HG03108 (cell line): ENCODE measurements at regions not wholly inside any gene's neighbourhood (a gene's known extent, or its start where the extent isn't known, plus 50 kb on each side); places are given as distances from the start of the nearest gene placed in this dataset.
"Not testable (repeated sequence)": the region's sequence is repeated elsewhere in the genome, so short reads cannot be mapped to it uniquely, and the experiment has no call there.

ENCODE experiments used
- ATAC-seq: cut with Tn5 transposase; IDR thresholded peaks from one replicate; pipeline ENCODE4 v1.9.1; 2021; ENCODE audit warnings: moderate library complexity; ENCODE audit not compliant: unreplicated experiment

DNA sequence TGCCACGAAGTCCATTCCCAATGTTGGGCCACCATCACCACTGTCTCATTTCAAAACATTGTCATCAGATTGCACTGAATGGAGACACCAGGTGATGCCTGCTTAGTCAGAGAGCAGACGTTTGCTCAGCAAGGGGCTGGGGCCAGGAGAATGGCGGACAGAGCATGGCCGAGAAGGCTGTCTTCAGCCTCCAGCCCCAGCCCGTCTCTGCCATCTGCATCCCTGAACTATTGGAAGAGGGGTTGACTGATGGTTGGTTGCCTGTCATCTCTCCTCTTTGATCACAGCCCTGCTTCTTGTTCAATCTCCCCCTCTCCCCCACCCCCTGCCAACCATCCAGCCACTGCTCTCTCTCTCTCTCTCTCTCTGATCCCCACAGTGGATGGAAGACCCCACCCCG is 140.9 kb downstream of the SHOX start:
- ATAC-seq = no peak

DNA sequence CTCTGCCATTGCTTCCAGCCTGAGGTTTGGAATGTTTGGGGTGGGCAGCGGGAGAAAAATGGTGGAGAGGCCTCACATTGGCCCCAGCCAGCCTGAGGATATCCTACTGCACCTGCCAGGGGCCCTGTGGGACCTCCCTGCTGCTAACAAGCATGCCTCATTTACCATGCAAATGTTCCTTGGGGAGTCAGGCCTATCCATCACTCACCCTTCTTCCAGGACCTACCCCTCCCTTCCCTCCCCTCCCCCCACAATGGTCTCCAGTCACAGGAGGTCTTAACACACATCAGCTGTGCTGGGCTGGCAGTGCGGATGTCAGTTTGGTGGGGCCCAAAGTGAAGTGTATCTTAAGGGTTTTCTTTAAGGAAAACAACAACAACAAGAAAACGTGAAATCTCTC is 139.2 kb downstream of the SHOX start:
- no peak for ATAC-seq

DNA sequence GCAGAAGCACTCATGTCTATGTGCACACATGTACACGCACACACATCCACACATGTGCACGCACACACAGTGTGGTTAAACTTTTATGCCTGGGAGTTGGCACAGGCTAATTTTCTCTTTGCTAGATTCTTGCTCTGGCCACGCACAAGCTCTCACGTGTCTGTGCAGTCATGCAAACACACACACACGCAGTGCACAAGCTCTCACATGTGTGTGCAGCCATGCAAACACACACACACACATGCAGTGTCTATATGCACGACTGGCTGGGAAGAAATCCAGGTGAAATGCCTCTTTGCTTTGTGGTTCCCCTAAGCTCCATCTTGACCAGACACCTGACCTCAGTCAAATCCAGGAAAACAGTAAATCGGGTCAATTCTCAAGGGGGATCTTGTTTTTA is 138.0 kb downstream of the SHOX start:
- no peak for ATAC-seq

DNA sequence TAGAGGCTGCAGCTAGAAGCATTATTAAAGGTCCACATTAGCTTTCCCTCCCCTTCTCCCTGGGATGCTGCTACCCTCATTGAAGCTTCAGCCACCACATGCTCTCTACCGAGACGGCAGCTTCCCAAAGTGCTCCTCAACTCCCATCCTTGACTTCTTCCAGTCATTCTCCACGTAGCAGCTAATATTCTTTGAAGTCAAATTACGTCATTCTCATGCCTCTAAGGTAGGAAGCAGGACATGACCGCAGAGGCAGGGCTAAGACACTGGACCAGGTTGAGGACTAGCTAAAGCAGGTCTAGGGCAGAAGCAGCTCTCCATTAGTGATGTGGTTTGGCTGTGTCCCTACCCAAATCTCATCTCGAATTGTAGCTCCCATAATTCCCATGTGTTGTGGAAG is 128.3 kb downstream of the SHOX start:
- no peak for ATAC-seq

DNA sequence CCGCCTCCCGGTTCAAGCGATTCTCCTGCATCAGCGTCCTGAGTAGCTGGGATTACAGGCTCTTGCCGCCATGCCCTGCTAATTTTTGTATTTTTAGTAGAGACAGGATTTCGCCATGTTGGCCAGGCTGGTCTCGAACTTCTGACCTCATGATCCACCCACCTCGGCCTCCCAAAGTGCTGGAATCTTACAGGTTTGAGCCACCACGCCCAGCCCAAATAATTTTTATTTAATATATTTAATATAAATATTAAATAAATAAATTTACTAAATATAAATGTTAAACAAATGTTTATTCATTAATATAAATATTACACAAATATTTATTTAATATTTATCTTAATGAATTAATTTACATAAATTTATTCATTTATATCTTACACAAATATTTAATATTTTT is 120.2 kb downstream of the SHOX start:
- no peak for ATAC-seq

DNA sequence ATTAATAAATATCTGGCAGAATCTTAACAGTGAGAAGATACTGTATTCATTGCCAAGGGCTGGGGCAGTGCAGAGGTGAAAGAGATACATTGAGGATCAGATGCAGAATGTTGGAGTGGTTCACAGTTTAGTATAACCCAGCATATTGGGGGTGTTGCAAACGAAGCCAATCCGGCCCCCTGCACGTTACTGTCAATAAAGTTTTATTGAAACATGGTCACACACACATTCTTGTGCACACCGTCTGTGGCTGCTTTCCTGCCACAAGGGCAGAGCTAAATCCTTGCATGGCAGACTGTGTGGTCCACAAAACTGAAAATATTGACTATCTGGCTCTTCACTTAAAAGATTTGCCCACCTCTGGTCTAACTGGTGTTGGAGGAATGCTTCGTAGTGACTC is 119.7 kb downstream of the SHOX start:
- no peak for ATAC-seq

DNA sequence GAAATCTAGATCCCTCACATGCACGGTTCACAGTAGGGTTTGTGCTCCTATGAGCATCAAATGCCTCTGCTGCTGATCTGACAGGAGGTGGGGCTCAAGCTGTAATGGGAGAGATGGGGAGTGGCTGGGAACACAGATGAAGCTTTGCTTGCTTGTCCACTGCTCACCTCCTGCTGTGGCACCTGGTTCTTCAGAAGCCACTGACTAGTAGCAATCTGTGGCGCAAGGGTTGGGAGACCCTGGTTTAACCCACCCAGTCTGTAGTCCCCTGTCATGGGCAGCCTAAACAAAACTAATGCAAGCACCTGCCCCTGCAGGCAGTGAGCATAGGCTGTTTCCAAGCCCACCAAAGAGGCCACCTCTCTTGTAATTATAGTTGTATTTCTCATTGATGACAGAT is 116.6 kb downstream of the SHOX start:
- ATAC-seq = no peak

DNA sequence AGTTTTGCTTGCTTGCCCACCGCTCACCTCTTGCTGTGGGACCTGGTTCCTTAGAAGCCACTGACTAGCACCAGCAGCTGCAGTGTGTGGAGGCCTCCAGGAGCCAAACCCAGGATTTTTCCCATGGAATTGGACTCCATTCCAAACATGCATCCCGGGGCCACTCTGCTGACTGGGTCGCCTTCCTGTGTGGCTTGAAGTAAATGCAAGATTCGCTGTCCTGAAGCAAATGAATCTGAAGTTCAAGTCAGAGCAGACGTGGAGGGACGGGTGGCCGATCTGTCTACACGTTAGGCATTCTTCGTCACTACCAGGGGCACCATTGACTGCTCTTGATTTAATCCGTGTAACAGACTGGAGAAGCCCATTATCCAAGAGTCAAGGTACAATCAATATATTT is 109.0 kb downstream of the SHOX start:
- ATAC-seq = no peak

DNA sequence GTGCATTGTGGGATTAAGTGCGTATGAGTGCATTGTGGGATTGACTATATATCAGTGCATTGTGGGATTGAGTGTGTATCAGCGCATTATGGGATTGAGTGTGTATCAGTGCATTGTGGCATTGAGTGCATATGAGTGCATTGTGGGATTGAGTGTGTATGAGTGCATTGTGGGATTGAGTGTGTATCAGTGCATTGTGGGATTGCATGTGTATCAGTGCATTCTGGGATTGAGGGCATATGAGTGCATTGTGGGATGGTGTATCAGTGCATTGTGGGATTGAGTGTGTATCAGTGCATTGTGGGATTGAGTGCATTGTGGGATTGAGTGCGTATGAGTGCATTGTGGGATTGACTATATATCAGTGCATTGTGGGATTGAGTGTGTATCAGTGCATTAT is 106.4 kb downstream of the SHOX start:
- ATAC-seq = not testable (repeated sequence)

DNA sequence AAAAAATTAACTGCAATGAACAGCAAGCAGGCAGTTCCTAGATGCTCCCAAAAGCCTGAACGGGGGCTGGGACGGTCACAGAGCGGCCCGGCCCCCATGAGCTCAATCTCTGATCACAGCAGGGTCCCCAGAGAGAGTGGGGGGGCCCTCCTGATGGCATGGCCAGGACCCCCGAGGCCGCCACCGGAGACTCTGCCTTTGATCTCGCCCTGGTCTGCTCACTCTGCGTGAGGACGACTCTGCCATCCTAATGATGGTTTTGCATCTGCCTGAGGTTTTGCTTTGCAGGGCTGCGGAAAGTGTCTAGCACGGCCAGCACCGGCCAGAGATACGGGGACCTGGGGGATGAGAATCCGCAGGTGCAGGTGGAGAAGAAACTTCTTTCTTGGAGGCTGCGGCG is 103.8 kb downstream of the SHOX start:
- no peak for ATAC-seq

DNA sequence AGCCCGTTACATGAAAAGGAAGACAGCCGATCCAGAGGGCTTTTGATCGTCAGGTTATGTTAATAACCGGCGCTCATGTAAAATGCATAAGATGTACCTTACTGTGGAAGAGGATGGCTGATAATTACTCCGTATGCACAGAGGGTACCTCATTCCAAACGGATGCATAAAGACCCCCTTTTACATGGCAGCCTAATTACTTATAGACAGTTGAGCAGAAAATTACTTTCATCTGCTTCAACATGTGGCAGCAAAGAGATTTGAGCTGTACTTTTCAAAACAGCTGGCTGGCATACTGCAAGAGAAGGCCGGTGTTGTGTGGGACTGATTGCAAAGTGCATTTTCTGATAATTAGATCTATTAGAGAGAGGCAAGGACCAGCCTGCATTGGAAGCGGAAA is 103.4 kb downstream of the SHOX start:
- ATAC-seq = no peak

DNA sequence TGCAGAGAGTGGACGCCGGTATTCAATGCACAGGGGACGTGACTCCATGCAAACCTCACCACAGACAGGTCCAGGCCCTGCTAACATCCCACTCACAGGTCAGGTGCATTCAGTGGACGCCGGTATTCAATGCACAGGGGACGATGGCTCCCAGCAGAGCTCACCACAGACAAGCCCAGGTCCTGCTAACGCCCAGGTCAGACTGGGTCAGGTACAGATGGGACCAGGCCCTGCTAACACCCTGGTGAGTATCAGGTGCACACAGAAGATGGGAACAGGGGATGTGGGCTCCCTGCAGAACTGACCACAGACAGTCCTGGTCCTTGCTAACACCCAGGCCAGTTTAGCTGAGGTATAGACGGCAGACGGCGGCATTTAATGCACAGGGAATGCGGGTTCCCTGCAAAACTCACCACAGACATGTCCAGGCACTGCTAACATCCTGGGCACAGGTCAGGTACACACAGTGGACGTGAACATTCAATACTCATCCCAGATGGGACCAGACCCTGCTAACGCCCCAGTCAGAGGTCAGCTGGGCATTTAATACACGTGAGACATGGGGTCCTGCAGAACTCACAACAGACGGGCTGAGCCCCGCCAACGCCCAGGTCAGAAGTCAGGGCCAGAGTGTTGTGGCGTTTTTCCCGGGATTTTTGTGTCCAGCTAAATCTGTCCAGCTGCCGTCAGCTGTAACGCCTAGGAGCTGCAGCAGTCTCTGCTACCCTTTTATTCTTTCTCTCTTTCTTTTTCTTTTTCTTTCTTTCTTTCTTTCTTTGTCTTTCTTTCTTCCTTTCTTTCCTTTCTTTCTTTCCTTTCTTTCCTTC is 99.2 kb downstream of the SHOX start:
- no peak for ATAC-seq

DNA sequence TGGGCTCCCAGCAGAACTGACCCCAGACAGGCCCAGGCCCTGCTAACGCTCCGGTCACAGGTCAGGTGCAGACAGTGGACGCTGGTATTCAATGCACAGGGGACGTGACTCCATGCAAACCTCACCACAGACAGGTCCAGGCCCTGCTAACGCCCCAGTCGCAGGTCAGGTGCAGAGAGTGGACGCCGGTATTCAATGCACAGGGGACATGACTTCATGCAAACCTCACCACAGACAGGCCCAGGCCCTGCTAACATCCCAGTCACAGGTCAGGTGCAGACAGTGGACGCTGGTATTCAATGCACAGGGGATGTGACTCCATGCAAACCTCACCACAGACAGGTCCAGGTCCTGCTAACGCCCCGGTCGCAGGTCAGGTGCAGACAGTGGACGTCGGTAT is 98.5 kb downstream of the SHOX start:
- ATAC-seq = not testable (repeated sequence)

DNA sequence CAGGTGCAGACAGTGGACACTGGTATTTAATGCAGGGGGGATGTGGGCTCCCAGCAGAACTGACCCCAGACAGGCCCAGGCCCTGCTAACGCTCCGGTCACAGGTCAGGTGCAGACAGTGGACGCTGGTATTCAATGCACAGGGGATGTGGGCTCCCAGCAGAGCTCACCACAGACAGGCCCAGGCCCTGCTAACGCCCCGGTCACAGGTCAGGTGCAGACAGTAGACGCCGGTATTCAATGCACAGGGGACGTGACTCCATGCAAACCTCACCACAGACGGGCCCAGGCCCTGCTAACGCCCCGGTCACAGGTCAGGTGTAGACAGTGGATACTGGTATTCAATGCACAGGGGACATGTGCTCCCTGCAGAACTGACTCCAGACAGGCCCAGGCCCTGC is 98.0 kb downstream of the SHOX start:
- not testable (repeated sequence) for ATAC-seq

DNA sequence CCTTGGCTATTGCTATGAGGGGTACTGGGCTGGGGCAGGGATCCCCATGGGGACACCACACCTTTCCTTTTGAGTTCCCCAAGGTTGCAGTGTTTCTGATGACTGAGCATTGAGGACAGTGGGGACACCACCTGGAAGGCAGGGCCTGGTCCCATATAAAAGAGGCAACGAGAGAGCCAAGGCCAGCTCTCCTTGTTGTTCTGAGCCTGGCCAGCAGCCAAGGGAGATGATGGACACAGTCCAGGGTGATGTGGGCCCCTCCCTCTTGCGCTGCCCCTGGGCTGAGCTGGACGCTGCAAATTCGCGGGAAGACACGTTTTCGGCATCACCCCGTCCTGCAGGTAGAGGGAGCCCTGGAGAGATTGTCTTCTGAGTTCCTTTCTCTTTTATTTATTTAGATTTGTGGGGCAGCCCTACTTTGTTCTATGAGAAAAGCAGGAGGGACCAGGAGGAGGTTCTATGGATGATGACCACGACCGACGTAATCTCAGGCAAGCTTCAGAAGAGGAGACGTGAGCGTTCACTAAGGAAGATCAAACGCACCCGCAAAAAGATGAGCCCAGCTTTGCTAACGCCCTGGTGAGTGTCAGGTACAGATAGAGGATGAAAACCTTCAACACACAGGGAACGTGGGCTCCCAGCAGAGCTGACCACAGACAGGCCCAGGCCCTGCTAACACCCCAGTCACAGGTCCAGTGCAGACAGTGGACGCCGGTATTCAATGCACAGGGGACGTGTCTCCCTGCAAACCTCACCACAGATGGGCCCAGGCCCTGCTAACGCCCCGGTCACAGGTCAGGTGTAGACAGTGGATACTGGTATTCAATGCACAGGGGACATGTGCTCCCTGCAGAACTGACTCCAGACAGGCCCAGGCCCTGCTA is 97.4 kb downstream of the SHOX start:
- ATAC-seq = no peak

DNA sequence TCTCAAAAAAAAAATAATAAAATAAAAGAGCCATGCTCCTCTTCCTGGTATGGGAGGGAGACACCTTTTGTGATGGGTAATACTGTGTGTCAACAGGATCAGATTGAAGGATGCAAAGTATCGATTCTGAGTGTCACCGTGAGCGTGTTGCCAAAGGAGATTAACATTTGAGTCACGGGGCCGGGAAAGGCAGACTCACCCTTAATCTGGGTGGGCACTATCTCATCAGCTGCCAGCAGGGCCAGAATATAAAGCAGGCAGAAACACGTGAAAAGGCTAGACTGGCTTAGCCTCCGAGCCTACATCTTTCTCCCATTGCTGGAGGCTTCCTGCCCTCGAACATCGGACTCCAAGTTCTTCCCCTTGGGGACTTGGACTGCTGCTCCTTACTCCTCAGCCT is 95.4 kb downstream of the SHOX start:
- ATAC-seq = no peak

DNA sequence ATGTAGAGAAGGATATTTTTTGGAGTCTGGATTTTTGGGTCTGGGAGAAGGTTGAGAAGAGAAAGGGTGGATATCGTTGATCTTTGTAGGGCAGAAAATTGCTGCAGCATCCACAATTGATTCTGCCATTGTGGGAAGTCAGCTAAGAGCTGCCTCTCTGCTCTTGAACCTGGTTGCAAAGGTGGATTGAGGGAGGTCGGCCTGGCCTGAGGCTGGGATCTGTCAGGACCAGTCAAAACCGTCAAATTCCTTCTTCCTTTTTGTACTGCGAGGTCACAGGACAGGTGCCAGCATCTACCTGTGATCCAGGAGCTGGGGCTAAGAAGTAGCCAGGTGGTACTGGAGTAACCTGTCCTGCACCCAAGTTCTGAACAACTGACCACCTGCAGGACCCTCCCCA is 93.7 kb downstream of the SHOX start:
- no peak for ATAC-seq

DNA sequence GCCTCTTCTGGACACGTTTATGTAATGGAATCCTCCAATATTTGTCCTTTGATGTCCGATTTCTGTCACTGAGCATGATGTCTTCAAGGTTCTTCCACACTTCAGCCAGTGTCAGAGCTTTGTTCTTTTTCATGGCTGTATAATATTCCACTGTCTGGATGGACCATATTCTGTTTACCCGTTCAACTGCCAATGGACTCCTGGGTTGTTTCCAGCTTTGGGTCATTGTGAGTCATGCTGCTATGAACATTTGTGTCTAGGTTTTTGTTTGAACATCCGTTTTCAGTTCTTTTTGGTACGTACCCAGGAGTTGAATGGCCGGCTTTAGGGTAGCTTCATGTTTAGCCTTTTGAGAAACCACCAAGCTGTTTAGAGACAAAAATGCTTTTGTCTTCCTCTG is 93.2 kb downstream of the SHOX start:
- no peak for ATAC-seq

DNA sequence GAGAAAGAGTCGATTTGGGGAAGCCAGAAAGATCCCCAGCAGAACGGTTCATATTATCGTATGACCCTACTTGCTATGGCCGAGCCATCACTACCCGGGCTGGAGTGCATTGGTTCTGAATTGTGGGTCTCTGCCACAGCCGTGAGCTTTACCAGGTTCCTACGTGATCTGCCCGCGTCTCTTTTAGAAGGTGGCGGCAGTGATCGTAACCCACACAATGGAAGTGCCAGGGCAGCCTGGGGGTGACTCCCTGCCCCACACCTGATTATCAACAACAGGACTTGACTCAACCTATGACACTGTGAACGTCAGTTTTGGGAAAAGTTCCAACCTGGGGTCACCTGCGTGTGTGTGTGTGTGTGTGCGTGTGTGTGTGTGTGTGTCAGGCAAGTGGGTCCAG is 90.8 kb downstream of the SHOX start:
- ATAC-seq = no peak

DNA sequence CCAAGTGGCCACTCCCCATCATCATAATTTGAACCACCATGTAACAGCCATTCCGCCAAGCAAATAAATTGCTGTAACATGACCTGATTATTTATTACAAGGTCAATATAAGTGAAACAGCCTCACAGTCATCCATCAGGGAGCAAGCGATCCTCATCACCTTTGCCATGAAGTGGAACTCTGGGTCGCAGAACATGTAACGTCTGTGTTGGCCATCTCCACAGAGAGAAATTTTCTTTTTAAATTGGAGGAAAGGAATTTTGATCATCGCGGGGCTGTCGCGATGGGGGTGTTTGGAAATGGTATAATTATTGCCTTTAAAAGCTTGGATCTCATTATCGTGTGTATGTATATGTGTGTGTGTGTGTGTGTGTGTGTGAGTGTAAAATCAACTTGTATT is 90.2 kb downstream of the SHOX start:
- no peak for ATAC-seq

DNA sequence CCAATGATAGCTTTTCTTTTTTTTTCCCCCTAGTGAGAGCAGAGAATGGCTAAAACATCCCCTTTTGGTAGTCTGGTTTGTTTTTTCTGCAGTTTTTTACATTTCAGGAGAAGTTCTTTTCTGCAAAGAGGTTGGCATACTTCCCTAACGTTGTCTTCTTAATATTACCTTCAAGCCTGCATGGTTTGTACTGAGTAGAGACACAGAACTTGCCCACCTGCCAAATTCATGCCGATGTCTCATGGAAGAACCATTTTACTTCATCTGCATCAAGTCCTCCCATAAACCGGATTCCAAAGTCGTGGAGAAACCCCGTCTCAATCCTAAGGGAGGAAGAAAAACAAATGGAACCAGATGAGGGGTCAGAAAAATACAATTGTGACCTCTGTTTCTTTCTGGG is 89.7 kb downstream of the SHOX start:
- no peak for ATAC-seq

DNA sequence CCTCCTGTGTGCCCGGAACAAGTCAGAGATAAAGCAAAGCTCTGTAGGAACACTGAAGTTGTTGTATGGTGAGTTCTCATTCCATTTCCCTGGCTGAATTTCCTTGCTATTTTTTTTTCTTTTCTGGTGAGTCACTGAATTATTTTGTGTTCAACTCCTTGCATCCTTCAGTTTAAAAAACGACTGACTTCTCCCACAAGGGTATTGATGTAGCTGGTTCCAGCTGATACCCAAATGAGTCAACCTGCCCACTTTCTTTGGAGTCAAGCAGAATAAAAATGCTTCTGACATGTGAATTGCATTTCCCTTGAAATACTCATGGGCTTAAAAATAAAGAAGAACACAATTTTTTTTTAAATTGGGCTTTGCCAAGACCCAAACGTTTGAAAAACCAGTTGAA is 85.5 kb downstream of the SHOX start:
- ATAC-seq = no peak
